ENCODE measurements at regions not wholly inside any gene's neighbourhood (a gene's known extent, or its start where the extent isn't known, plus 50 kb on each side); places are given as distances from the start of the nearest gene placed in this dataset.

GRCh38 chr1:90139837-90140236 lies 144.9 kb downstream of the ZNF326 start:
- DNase-seq (ENCODE audit: low spot score) = no peak

- DNase-seq (ENCODE audit: low spot score) = no peak
Measured at GRCh38 chr1:90135286-90135685, 140.4 kb downstream of the ZNF326 start.

- no peak for DNase-seq (ENCODE audit: low spot score)
Measured at GRCh38 chr1:90134175-90134955, 139.5 kb downstream of the ZNF326 start.

DNA sequence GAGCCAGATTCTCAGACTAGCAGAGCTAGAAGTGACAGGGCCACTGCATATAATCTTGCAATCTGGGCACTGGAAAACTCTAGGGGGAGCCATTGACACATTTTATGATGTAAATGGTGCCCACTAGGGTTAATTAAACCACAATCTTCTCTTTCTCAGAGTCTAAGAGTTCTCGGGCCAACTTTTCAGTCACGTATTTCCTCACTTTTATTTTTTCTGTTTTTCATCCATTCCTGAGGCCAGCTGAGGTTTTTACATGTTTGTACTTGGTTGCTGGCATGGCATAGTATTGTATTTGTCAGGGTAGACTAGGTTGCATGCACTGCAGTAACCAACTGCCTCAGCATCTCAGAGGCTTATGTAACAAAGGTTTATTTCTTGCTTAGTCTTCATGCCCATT lies 138.2 kb downstream of the ZNF326 start:
- DNase-seq (ENCODE audit: low spot score) = peak; percentile 12

DNA sequence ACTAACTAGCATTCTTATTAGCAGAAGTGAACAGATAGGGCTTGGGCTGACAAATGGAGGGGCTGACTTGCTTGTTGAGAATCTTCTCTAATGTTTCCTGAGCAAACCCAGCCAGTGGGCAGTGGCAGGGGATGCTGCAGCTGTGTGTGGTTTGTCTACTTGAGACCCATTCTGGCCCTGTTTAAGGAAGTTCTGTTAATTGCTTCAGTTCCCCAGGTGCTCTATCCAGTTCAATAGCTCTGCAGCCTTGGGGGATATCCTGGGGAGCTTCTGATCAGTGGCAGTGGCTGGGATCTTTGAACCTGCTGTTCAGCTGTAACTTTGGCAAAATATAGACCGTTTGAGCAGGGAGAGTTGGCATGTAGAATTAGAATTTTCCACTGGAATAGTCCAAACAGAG lies 137.4 kb downstream of the ZNF326 start:
- DNase-seq (ENCODE audit: low spot score) = no peak

GRCh38 chr1:90127288-90127953 lies 132.5 kb downstream of the ZNF326 start:
- DNase-seq (ENCODE audit: low spot score) = no peak

- no peak for DNase-seq (ENCODE audit: low spot score)
Measured at GRCh38 chr1:90126834-90127233, 131.9 kb downstream of the ZNF326 start.

DNA sequence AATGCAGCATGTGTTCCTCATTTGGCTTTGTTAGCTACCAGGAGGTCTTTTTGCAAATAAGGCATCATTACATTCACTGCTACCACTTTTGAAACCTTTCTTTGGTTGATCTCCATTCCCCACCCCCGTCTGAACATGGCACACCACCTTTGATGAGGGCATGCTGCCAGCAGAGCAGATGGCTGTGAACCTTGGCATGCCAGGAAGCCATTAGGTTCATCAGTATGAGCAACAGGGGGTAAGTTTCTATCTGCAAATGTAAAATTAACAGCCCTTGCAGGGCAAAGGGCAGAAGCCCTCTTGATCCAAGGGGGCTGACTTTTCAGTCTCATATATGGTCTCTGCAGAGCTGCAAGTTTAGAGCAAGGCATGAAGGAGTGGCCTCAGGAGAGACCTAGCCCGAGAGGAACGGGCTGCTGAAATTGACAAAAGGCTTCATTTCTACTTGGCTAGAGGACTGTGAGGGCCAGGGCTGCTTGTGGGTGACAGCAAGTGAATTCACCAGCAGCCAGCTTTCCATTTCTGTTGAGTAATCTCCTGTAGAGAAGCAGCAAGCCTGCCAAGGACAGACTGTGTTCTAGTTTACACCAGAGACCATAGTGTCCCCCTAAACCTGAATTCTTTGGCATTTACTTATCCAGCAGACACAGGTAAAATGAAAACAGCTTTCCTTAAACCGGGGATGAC lies 127.9 kb downstream of the ZNF326 start:
- DNase-seq (ENCODE audit: low spot score) = no peak

- DNase-seq (ENCODE audit: low spot score) = peak; percentile 42
Measured at GRCh38 chr1:90114521-90115141, 119.7 kb downstream of the ZNF326 start.

GRCh38 chr1:90107990-90108389 lies 113.1 kb downstream of the ZNF326 start:
- DNase-seq (ENCODE audit: low spot score) = no peak

DNA sequence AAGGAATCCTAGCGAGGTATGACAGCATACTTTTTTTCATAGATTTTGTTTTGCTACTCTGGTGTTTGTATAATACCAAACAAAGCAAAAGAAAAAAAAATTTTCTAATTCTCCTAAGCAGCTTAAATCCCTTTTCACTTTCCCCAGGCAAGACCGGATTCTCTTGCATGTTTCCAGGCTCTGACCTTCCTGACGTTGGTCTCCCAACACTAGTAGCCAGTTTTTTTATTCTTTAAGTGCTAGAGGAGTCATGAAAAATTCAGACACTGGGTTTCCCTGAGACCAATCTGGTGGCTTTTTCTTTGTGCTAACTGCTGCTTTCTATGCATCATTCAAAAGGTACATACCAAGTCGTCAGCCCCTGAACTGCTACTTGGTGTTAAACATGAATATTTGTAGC lies 111.4 kb downstream of the ZNF326 start:
- DNase-seq (ENCODE audit: low spot score) = no peak

DNA sequence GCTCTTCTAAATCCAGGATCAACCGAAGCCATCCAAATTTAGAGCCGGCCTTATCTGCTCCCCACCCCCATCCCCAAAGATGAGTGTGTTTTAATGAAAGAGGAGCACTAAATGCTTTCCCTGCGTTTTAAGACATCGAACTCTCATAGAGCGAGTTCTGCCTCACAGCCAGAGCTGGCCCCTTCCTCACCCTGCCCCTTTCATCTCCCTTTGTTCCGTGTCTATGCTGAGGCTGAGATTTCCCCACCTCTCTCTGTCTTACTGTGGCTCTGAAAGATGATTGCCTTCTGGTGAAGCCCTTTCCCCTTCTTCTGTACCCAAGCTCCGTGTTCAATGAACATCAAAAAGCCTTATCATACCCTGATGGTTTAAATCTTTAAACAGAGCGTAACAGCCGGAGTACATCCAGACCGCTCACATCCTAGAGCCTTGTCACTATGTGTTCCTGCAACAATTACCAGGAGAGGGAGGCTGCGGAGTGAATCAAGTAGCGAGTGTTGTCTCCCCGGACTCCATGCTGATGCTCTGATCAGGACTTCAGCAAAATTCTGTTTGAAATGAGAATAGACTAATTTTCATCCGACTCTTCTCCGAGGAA lies 110.1 kb downstream of the ZNF326 start:
- DNase-seq (ENCODE audit: low spot score) = peak; percentile 16

DNA sequence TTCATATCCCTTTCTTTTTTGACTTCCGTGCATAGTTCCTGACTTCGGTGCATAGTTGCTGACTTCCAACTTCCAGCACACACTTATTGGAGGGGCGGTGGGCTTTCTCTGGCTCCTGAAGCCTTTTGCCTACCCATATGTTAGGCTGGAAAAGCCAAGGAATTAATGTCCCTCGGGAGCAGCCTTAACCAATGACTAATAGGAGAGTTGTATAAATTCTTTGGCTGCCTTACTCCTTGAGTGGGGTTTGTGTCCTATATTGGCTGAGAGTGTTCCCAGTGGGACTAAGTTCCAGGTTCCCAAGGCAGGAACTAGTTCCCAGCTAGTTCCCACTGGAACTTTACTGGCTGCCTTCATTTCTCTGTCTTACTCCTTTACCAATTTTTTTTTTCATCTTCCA lies 105.7 kb downstream of the ZNF326 start:
- no peak for DNase-seq (ENCODE audit: low spot score)

GRCh38 chr1:90092441-90092840 lies 97.5 kb downstream of the ZNF326 start:
- no peak for DNase-seq (ENCODE audit: low spot score)

Small RNA genes lying in the stretch of these regions (small RNA-seq; reads per million reads assigned to genes)
- 0 reads per million in 2 experiments for gene RNU6-695P

Data from SK-N-DZ (cell line).